Right ventricle myocardium inferior (tissue), 1 donor: ENCODE measurements at regions not wholly inside any gene's neighbourhood (a gene's known extent, or its start where the extent isn't known, plus 50 kb on each side); places are given as distances from the start of the nearest gene placed in this dataset.
"Not testable (repeated sequence)": the region's sequence is repeated elsewhere in the genome, so short reads cannot be mapped to it uniquely, and the experiment has no call there.

ENCODE experiments used
- ATAC-seq: fragments of 200-7000 bp; cut with Tn5 transposase; one replicate; pipeline ENCODE4 v1.9.1; 2020; ENCODE audit warnings: mild to moderate bottlenecking, moderate library complexity
- DNase-seq: peaks from one replicate; pipeline ENCODE4 v3.0.0; 2021; ENCODE audit errors: missing footprints
- intact Hi-C: fragments of 100-400 bp; cut with DNase I; formaldehyde crosslinking; loops from one replicate; pipeline ENCODE4 v1.11.0; 2022
- donor health status: DM: no; HTN: yes; CAD: no; lungs with severe emphysema.

- intact Hi-C loops, result not testable (repeated sequence)
- DNase-seq, result peak; percentile 50
These were observed 332.9 kb upstream of the PLGLB2 start for GRCh38 chr2:87414795-87415570.

DNA sequence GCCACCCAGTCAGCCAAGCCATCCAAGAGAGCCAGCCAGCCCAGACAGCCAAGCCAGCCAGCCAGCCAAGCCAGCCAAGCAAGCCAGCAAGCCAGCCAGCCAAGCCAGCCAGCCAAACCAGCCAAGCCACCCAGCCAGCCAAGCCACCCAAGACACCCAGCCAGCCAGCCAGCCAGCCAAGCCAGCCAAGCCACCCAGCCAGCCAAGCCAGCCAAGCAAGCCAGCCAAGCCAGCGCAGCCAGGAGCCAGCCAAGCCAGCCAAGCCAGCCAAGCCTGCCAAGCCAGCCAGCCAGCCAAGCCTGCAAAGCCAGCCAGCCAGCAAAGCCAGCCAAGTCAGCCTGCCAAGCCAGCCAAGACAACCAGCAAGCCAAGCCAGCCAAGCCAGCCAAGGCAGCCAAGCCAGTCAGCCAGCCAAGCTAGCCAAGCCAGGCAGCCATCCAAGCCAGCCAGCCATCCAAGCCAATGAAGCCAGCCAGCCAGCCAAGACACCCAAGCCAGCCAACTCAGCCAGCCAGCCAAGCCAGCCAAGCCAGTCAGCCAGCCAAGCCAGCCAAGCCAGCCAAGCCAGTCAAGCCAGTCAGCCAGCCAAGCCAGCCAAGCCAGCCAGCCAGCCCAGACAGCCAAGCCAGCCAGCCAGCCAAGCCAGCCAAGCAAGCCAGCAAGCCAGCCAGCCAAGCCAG, 332.2 kb upstream of the PLGLB2 start:
- intact Hi-C loops, DNase-seq, ATAC-seq: not testable (repeated sequence)

More at GRCh38 chr2:87414795-87415570, 332.9 kb upstream of the PLGLB2 start:
- not testable (repeated sequence) for ATAC-seq

DNA sequence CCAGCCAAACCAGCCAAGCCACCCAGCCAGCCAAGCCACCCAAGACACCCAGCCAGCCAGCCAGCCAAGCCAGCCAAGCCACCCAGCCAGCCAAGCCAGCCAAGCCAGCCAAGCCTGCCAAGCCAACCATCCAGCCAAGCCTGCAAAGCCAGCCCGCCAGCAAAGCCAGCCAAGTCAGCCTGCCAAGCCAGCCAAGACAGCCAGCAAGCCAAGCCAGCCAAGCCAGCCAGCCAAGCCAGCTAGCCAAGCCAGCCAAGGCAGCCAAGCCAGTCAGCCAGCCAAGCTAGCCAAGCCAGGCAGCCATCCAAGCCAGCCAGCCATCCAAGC, 331.7 kb upstream of the PLGLB2 start:
- DNase-seq, ATAC-seq, intact Hi-C loops: not testable (repeated sequence)

- intact Hi-C loops, DNase-seq, ATAC-seq: not testable (repeated sequence)
These were observed 330.7 kb upstream of the PLGLB2 start for GRCh38 chr2:87417147-87417546.

DNA sequence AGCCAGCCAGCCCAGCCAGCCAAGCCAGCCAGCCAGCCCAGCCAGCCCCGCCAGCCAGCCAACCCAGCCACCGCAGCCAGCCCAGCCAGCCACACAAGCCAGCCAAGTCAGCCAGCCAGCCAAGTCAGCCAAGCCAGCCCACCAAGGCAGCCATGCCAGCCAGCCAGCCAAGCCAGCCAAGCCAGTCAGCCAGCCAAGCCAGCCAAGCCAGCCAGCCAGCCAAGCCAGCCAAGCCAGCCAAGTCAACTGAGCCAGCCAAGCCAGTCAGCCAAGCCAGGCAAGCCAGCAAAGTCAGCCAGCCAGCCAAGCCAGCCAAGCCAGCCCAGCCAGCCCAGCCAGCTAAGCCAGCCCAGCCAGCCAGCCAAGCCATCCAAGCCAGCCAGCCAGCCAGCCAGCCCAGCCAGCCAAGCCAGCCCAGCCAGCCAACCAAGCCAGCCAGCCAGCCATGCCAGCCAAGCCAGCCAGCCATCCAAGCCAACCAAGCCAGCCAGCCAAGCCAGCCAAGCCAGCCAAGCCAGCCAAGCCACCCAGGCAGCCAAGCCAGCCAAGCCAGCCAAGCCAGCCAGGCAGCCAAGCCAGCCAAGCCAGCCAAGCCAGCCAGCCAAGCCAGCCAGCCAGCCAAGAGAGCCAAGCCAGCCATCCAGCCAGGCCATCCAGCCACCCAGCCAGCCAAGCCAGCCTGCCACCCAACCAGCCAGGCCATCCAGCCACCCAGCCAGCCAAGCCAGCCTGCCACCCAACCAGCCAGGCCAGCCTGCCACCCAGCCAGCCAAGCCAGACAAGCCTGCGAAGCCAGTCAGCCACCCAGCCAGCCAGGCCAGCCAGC, 329.9 kb upstream of the PLGLB2 start:
- intact Hi-C loops, ATAC-seq, DNase-seq: not testable (repeated sequence)

- intact Hi-C loops, DNase-seq, ATAC-seq: not testable (repeated sequence)
These were observed 328.8 kb upstream of the PLGLB2 start for GRCh38 chr2:87418823-87419822.

DNA sequence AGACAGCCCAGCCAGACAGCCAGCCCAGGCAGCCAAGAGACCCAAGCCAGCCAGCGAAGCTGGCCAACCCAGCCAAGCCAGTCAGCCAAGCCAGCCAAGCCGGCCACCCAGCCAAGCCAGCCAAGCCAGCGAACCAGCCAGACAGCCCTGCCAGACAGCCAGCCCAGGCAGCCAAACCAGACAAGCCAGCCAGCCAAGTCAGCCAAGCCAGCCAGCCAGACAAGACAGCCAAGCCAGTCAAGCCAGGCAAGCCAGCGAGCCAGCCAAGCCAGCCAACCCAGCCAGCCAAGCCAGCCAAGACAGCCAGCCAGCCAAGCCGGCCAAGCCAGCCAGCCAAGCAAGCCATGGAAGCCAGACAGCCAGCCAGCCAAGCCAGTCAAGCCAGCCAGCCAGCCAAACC, 327.9 kb upstream of the PLGLB2 start:
- ATAC-seq, intact Hi-C loops, DNase-seq: not testable (repeated sequence)

- intact Hi-C loops, ATAC-seq, DNase-seq: not testable (repeated sequence)
These were observed 326.9 kb upstream of the PLGLB2 start for GRCh38 chr2:87420954-87421353.

- DNase-seq, ATAC-seq, intact Hi-C loops: not testable (repeated sequence)
These were observed 323.8 kb upstream of the PLGLB2 start for GRCh38 chr2:87423796-87424762.

GRCh38 chr2:87424763-87425154, 323.1 kb upstream of the PLGLB2 start:
- intact Hi-C loops, DNase-seq, ATAC-seq: not testable (repeated sequence)

- ATAC-seq, intact Hi-C loops, DNase-seq: not testable (repeated sequence)
These were observed 322.7 kb upstream of the PLGLB2 start for GRCh38 chr2:87425191-87425590.

- ATAC-seq, intact Hi-C loops, DNase-seq: not testable (repeated sequence)
These were observed 322.2 kb upstream of the PLGLB2 start for GRCh38 chr2:87425717-87426116.

GRCh38 chr2:87428452-87429130, 319.3 kb upstream of the PLGLB2 start:
- DNase-seq, result peak; percentile 70
- intact Hi-C loops, ATAC-seq: not testable (repeated sequence)

DNA sequence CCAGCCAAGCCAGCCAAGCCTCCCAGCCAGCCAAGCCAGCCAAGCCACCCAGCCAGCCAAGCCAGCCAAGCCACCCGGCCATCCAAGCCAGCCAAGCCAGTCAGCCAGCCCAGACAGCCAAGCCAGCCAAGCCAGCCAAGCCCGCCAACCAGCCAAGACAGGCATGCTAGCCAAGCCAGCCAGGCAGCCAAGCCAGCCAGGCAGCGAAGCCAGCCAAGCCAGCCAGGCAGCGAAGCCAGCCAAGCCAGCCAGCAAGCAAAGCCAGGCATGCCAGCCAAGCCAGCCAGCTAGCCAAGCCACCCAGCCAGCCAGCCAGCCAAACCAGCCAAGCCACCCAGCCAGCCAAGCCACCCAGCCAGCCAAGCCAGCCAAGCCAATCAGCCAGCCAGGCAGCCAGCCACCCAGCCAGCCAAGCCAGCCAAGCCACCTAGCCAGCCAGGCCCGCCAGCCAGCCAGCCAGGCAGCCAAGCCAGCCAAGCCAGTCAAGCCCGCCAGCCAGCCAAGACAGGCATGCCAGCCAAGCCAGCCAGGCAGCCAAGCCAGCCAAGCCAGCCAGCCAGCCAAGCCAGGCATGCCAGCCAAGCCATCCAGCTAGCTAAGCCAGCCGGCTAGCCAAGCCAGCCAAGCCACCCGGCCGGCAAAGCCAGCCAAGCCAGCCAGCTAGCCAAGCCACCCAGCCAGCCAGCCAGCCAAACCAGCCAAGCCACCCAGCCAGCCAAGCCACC, 318.5 kb upstream of the PLGLB2 start:
- intact Hi-C loops, ATAC-seq, DNase-seq: not testable (repeated sequence)

DNA sequence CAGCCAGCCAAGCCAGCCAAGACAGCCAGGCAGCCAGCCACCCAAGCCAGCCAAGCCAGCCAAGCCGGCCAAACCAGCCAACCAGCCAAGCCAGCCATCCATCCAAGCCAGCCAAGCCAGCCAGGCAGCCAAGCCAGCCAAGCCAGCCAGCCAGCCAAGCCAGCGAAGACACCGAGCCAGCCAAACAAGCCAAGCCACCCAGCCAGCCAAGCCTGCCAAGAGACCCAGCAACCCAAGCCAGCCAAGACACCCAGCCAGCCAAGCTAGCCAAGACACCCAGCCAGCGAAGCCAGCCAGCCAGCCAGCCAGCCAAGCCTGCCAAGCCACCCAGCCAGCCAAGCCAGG, 318.0 kb upstream of the PLGLB2 start:
- intact Hi-C loops, DNase-seq, ATAC-seq: not testable (repeated sequence)

- ATAC-seq, intact Hi-C loops, DNase-seq: not testable (repeated sequence)
These were observed 316.8 kb upstream of the PLGLB2 start for GRCh38 chr2:87431051-87431450.
